ENCODE measurements at regions not wholly inside any gene's neighbourhood (a gene's known extent, or its start where the extent isn't known, plus 50 kb on each side); places are given as distances from the start of the nearest gene placed in this dataset.

- H3K9me3 Mint-ChIP-seq, result peaks cover 52% of the 10 kb centered on the region
- no peak overlapping the region for H3K27ac Mint-ChIP-seq
- H3K4me1 Mint-ChIP-seq, result no peaks in the 10 kb centered on the region
- Histone ChIP-seq H3K4me1 (ENCODE audit: control insufficient read depth, insufficient read depth, low read length) (no peaks in the 10 kb centered on the region), H3K4me3 (ENCODE audit: low read length) (no peak overlapping the region), H3K36me3 (ENCODE audit: control insufficient read depth, insufficient read depth, low read length) (no peaks in the 10 kb centered on the region), H3K9me3 (ENCODE audit: control insufficient read depth, low read length) (no peaks in the 10 kb centered on the region), H3K27ac (ENCODE audit: low read depth, low read length) (no peak overlapping the region), H3K27me3 (ENCODE audit: control insufficient read depth, insufficient read depth, low read length, poor library complexity, severe bottlenecking) (no peaks in the 10 kb centered on the region), H3K9ac (ENCODE audit: extremely low read depth, low read length, poor library complexity, severe bottlenecking) (no peak overlapping the region)
- no peaks in the 10 kb centered on the region for H3K27me3 Mint-ChIP-seq (ENCODE audit: insufficient read depth)
- H3K36me3 Mint-ChIP-seq (ENCODE audit: low read depth), result no peaks in the 10 kb centered on the region
- H3K4me3 Mint-ChIP-seq, result no peak overlapping the region
- no peak for TF ChIP-seq CTCF (conservative IDR thresholded peaks at IDR 0.05)
- no peak for DNase-seq
- WGBS, 2 experiments (ENCODE audit: insufficient coverage in 1 of 2, insufficient read length in 1 of 2), result 96 to 100% methylated on average over 1 to 2 of the region's 3 CpGs
These were observed 572.8 kb upstream of the FRG1 start for GRCh38 chr4:189367832-189368231.

- Mint-ChIP-seq H3K9me3 (peaks cover 60% of the 10 kb centered on the region), H3K4me1 (no peaks in the 10 kb centered on the region), H3K27me3 (ENCODE audit: insufficient read depth) (no peaks in the 10 kb centered on the region), H3K36me3 (ENCODE audit: low read depth) (no peaks in the 10 kb centered on the region), H3K27ac (no peak overlapping the region), H3K4me3 (no peak overlapping the region)
- Histone ChIP-seq H3K9ac (ENCODE audit: extremely low read depth, low read length, poor library complexity, severe bottlenecking) (no peak overlapping the region), H3K4me3 (ENCODE audit: low read length) (no peak overlapping the region), H3K36me3 (ENCODE audit: control insufficient read depth, insufficient read depth, low read length) (no peaks in the 10 kb centered on the region), H3K27me3 (ENCODE audit: control insufficient read depth, insufficient read depth, low read length, poor library complexity, severe bottlenecking) (no peaks in the 10 kb centered on the region), H3K9me3 (ENCODE audit: control insufficient read depth, low read length) (no peaks in the 10 kb centered on the region), H3K27ac (ENCODE audit: low read depth, low read length) (no peak overlapping the region), H3K4me1 (ENCODE audit: control insufficient read depth, insufficient read depth, low read length) (no peaks in the 10 kb centered on the region)
- no peak for DNase-seq
- no peak for TF ChIP-seq CTCF (conservative IDR thresholded peaks at IDR 0.05)
- 90% methylated on average over 2 of the region's 2 CpGs; no CpG with 5 or more reads in 1 of the 2 experiments for WGBS, 2 experiments (ENCODE audit: insufficient coverage in 1 of 2, insufficient read length in 1 of 2)
These were observed 566.5 kb upstream of the FRG1 start for GRCh38 chr4:189374176-189374575.

- Histone ChIP-seq H3K9ac (ENCODE audit: extremely low read depth, low read length, poor library complexity, severe bottlenecking) (no peak overlapping the region), H3K27me3 (ENCODE audit: control insufficient read depth, insufficient read depth, low read length, poor library complexity, severe bottlenecking) (no peaks in the 10 kb centered on the region), H3K36me3 (ENCODE audit: control insufficient read depth, insufficient read depth, low read length) (no peaks in the 10 kb centered on the region), H3K4me1 (ENCODE audit: control insufficient read depth, insufficient read depth, low read length) (no peaks in the 10 kb centered on the region), H3K9me3 (ENCODE audit: control insufficient read depth, low read length) (no peaks in the 10 kb centered on the region), H3K4me3 (ENCODE audit: low read length) (no peak overlapping the region), H3K27ac (ENCODE audit: low read depth, low read length) (no peak overlapping the region)
- Mint-ChIP-seq H3K4me1 (no peaks in the 10 kb centered on the region), H3K27ac (no peak overlapping the region), H3K36me3 (ENCODE audit: low read depth) (no peaks in the 10 kb centered on the region), H3K27me3 (ENCODE audit: insufficient read depth) (no peaks in the 10 kb centered on the region), H3K4me3 (no peak overlapping the region), H3K9me3 (peaks cover 48% of the 10 kb centered on the region)
- 89 to 96% methylated on average over 1 to 2 of the region's 2 CpGs for WGBS, 2 experiments (ENCODE audit: insufficient coverage in 1 of 2, insufficient read length in 1 of 2)
- DNase-seq, result no peak
- no peak for TF ChIP-seq CTCF (conservative IDR thresholded peaks at IDR 0.05)
These were observed 563.8 kb upstream of the FRG1 start for GRCh38 chr4:189376901-189377300.

All from endodermal cell (in vitro differentiated cells).